Hepatic stellate cell (primary cell): ENCODE measurements at regions not wholly inside any gene's neighbourhood (a gene's known extent, or its start where the extent isn't known, plus 50 kb on each side); places are given as distances from the start of the nearest gene placed in this dataset.
"Not testable (repeated sequence)": the region's sequence is repeated elsewhere in the genome, so short reads cannot be mapped to it uniquely, and the experiment has no call there.

Experiments used
- DNase-seq: peaks from one replicate; pipeline ENCODE4 v3.0.0; 2011; ENCODE audit warnings: low spot score

GRCh38 chr9:82052081-82052480, 63.5 kb downstream of the SPATA31D1 start:
- no peak for DNase-seq

- no peak for DNase-seq
Measured at GRCh38 chr9:82054264-82055015, 65.9 kb downstream of the SPATA31D1 start.

GRCh38 chr9:82057805-82058204, 69.2 kb downstream of the SPATA31D1 start:
- DNase-seq, result no peak

- not testable (repeated sequence) for DNase-seq
Measured at GRCh38 chr9:82061801-82062200, 73.2 kb downstream of the SPATA31D1 start.

GRCh38 chr9:82062245-82062644, 73.7 kb downstream of the SPATA31D1 start:
- no peak for DNase-seq

GRCh38 chr9:82073551-82074543, 85.3 kb downstream of the SPATA31D1 start:
- DNase-seq, result no peak

- no peak for DNase-seq
Measured at GRCh38 chr9:82080265-82080664, 91.7 kb downstream of the SPATA31D1 start.

- DNase-seq, result no peak
Measured at GRCh38 chr9:82081496-82081895, 92.9 kb downstream of the SPATA31D1 start.

GRCh38 chr9:82082563-82082962, 94.0 kb downstream of the SPATA31D1 start:
- DNase-seq, result no peak

GRCh38 chr9:82088591-82088990, 100.0 kb downstream of the SPATA31D1 start:
- DNase-seq, result no peak

GRCh38 chr9:82090046-82090445, 101.5 kb downstream of the SPATA31D1 start:
- no peak for DNase-seq

GRCh38 chr9:82091100-82091499, 102.5 kb downstream of the SPATA31D1 start:
- no peak for DNase-seq

GRCh38 chr9:82091610-82092009, 103.0 kb downstream of the SPATA31D1 start:
- DNase-seq, result no peak

GRCh38 chr9:82101475-82101874, 112.9 kb downstream of the SPATA31D1 start:
- DNase-seq, result no peak

- DNase-seq, result no peak
Measured at GRCh38 chr9:82104252-82104651, 115.7 kb downstream of the SPATA31D1 start.

- no peak for DNase-seq
Measured at GRCh38 chr9:82105729-82106128, 117.2 kb downstream of the SPATA31D1 start.

GRCh38 chr9:82106536-82106935, 118.0 kb downstream of the SPATA31D1 start:
- no peak for DNase-seq

GRCh38 chr9:82108474-82108873, 119.9 kb downstream of the SPATA31D1 start:
- no peak for DNase-seq

- DNase-seq, result no peak
Measured at GRCh38 chr9:82108941-82109340, 120.4 kb downstream of the SPATA31D1 start.

- no peak for DNase-seq
Measured at GRCh38 chr9:82109626-82110025, 121.1 kb downstream of the SPATA31D1 start.

GRCh38 chr9:82110881-82111280, 122.3 kb downstream of the SPATA31D1 start:
- DNase-seq, result no peak

- no peak for DNase-seq
Measured at GRCh38 chr9:82115331-82115730, 126.8 kb downstream of the SPATA31D1 start.

- no peak for DNase-seq
Measured at GRCh38 chr9:82115900-82116299, 127.3 kb downstream of the SPATA31D1 start.
